ENCODE measurements at regions not wholly inside any gene's neighbourhood (a gene's known extent, or its start where the extent isn't known, plus 50 kb on each side); places are given as distances from the start of the nearest gene placed in this dataset.

DNA sequence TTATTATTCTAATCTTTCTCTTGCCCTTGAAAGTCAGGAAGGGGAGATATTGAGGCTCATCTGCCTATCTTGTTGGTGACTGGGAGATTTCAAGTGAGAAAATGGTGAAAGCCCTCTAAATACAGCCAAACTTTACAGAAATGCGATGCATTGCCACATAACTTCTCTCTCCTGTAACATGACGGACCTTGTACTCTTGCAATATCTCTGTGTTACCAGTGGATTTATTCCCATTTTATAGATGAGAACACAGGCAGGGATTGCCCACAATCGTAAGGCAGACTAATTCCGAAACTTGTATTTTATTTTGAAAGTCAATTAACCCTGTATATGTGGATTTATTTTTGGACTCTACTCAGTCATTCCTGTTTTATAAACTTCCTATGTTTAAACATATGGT lies 57.3 kb upstream of the MPP7 start:
- Histone ChIP-seq H3K9ac (ENCODE audit: low read depth, low read length, poor library complexity, severe bottlenecking) (no peak overlapping the region), H3K9me3 (ENCODE audit: insufficient read depth, low read depth, low read length) (no peaks in the 10 kb centered on the region), H4K20me1 (ENCODE audit: insufficient read depth, low read length, poor library complexity, severe bottlenecking) (no peaks in the 10 kb centered on the region), H3K27me3 (ENCODE audit: insufficient read depth, low read length, poor library complexity, severe bottlenecking) (no peaks in the 10 kb centered on the region), H3K9me2 (replicated peaks; ENCODE audit: low read depth, low read length) (no peaks in the 10 kb centered on the region), H3K36me3 (ENCODE audit: insufficient read depth, low read length) (no peaks in the 10 kb centered on the region), H3F3A (ENCODE audit: low read depth) (no peaks in the 10 kb centered on the region), H3K4me2 (ENCODE audit: low read depth, low read length, poor library complexity, severe bottlenecking) (no peak overlapping the region), H3K4me1 (ENCODE audit: insufficient read depth, low read length, poor library complexity, severe bottlenecking) (no peaks in the 10 kb centered on the region), H3K79me2 (ENCODE audit: insufficient read depth, low read length) (no peaks in the 10 kb centered on the region), H3K4me3 (ENCODE audit: low read length, poor library complexity, severe bottlenecking) (no peak overlapping the region), H2AFZ (ENCODE audit: low read length) (no peak overlapping the region)
- TF ChIP-seq, protein P1, sequence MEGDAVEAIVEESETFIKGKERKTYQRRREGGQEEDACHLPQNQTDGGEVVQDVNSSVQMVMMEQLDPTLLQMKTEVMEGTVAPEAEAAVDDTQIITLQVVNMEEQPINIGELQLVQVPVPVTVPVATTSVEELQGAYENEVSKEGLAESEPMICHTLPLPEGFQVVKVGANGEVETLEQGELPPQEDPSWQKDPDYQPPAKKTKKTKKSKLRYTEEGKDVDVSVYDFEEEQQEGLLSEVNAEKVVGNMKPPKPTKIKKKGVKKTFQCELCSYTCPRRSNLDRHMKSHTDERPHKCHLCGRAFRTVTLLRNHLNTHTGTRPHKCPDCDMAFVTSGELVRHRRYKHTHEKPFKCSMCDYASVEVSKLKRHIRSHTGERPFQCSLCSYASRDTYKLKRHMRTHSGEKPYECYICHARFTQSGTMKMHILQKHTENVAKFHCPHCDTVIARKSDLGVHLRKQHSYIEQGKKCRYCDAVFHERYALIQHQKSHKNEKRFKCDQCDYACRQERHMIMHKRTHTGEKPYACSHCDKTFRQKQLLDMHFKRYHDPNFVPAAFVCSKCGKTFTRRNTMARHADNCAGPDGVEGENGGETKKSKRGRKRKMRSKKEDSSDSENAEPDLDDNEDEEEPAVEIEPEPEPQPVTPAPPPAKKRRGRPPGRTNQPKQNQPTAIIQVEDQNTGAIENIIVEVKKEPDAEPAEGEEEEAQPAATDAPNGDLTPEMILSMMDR (conservative IDR thresholded peaks at IDR 0.05; ENCODE audit: low read length) = no peak
- TF ChIP-seq EZH2phosphoT487 (IDR thresholded peaks at IDR 0.05; ENCODE audit: borderline replicate concordance) = no peak

DNA sequence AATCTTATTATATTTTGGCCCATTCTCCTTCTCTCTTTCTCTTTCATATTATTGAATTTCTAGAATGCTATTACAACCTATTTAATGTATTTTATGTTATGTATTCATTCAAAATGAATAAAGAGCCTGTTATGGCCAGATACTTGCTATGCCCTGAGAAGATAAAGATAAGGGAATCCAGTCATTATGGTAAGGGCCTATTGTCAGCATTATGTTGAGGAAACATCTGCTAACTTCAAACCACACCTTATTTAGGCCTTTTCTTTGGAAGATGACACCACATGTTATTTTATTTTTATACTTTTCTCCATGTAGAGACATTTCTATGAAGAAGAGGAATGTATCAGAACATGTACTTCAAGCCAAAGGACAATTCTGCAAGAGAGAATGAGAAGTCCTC lies 60.5 kb upstream of the MPP7 start:
- Histone ChIP-seq H2AFZ (ENCODE audit: low read length) (no peak overlapping the region), H3K4me2 (ENCODE audit: low read depth, low read length, poor library complexity, severe bottlenecking) (no peak overlapping the region)
- no peak for TF ChIP-seq EZH2phosphoT487 (IDR thresholded peaks at IDR 0.05; ENCODE audit: borderline replicate concordance)
- TF ChIP-seq, protein P1 (conservative IDR thresholded peaks at IDR 0.05; ENCODE audit: low read length) = no peak

DNA sequence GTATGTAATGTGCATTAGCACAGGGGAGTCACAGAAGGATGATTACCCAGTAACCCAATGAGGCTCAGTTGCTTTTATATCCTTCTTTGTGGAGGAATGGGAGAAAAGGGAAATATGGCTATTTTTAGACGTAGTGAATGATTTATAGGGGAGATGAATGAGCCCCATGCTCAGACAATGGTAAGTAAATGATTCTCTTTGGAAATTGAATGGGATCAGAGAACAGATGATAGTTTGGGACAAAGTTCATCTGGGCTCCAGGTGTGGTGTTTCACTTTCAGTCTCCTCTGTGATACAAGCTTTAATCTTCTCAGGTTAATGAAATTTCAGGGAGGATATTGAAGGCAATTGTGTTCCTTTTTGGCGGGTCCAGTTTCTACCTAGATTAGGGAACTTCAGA lies 63.0 kb upstream of the MPP7 start:
- Histone ChIP-seq H3K79me2 (ENCODE audit: insufficient read depth, low read length) (no peaks in the 10 kb centered on the region), H3K9ac (ENCODE audit: low read depth, low read length, poor library complexity, severe bottlenecking) (no peak overlapping the region), H3K9me3 (ENCODE audit: insufficient read depth, low read depth, low read length) (no peaks in the 10 kb centered on the region), H3K4me1 (ENCODE audit: insufficient read depth, low read length, poor library complexity, severe bottlenecking) (peaks cover 9% of the 10 kb centered on the region), H3F3A (ENCODE audit: low read depth) (no peaks in the 10 kb centered on the region), H3K4me2 (ENCODE audit: low read depth, low read length, poor library complexity, severe bottlenecking) (no peak overlapping the region), H4K20me1 (ENCODE audit: insufficient read depth, low read length, poor library complexity, severe bottlenecking) (no peaks in the 10 kb centered on the region), H3K4me3 (ENCODE audit: low read length, poor library complexity, severe bottlenecking) (no peak overlapping the region), H3K27me3 (ENCODE audit: insufficient read depth, low read length, poor library complexity, severe bottlenecking) (no peaks in the 10 kb centered on the region), H3K36me3 (ENCODE audit: insufficient read depth, low read length) (no peaks in the 10 kb centered on the region), H2AFZ (ENCODE audit: low read length) (peak overlapping the region; percentile 46), H3K9me2 (replicated peaks; ENCODE audit: low read depth, low read length) (no peaks in the 10 kb centered on the region)
- TF ChIP-seq, protein P1 (conservative IDR thresholded peaks at IDR 0.05; ENCODE audit: low read length) = no peak

More for the DNA sequence above, 60.5 kb upstream of the MPP7 start:
- H3K79me2 ChIP-seq (ENCODE audit: insufficient read depth, low read length) = no peaks in the 10 kb centered on the region
- H3K36me3 ChIP-seq (ENCODE audit: insufficient read depth, low read length) = no peaks in the 10 kb centered on the region
- H4K20me1 ChIP-seq (ENCODE audit: insufficient read depth, low read length, poor library complexity, severe bottlenecking) = no peaks in the 10 kb centered on the region
- peaks cover 9% of the 10 kb centered on the region for H3K4me1 ChIP-seq (ENCODE audit: insufficient read depth, low read length, poor library complexity, severe bottlenecking)
- no peak overlapping the region for H3K4me3 ChIP-seq (ENCODE audit: low read length, poor library complexity, severe bottlenecking)
- H3K9ac ChIP-seq (ENCODE audit: low read depth, low read length, poor library complexity, severe bottlenecking) = no peak overlapping the region
- H3K9me3 ChIP-seq (ENCODE audit: insufficient read depth, low read depth, low read length) = no peaks in the 10 kb centered on the region
- H3K27me3 ChIP-seq (ENCODE audit: insufficient read depth, low read length, poor library complexity, severe bottlenecking) = no peaks in the 10 kb centered on the region
- H3F3A ChIP-seq (ENCODE audit: low read depth) = no peaks in the 10 kb centered on the region
- H3K9me2 ChIP-seq (replicated peaks; ENCODE audit: low read depth, low read length) = no peaks in the 10 kb centered on the region

Data from Loucy (cell line).